ENCODE measurements at regions not wholly inside any gene's neighbourhood (a gene's known extent, or its start where the extent isn't known, plus 50 kb on each side); places are given as distances from the start of the nearest gene placed in this dataset.

- no peak overlapping the region for H3K4me3 ChIP-seq (ENCODE audit: low read length)
- no peaks in the 10 kb centered on the region for H3K27me3 ChIP-seq (ENCODE audit: insufficient read depth, low read length)
- no peaks in the 10 kb centered on the region for H3K9me3 ChIP-seq (ENCODE audit: low read depth, low read length)
- no peaks in the 10 kb centered on the region for H3K4me1 ChIP-seq (ENCODE audit: insufficient read depth, low read length)
These were observed 390.2 kb downstream of the DSC3 start for GRCh38 chr18:30652387-30652786.

GRCh38 chr18:30650499-30650898 lies 392.0 kb downstream of the DSC3 start:
- H3K4me3 ChIP-seq (ENCODE audit: low read length), result no peak overlapping the region
- H3K27me3 ChIP-seq (ENCODE audit: insufficient read depth, low read length), result no peaks in the 10 kb centered on the region
- H3K4me1 ChIP-seq (ENCODE audit: insufficient read depth, low read length), result no peaks in the 10 kb centered on the region
- H3K9me3 ChIP-seq (ENCODE audit: low read depth, low read length), result no peaks in the 10 kb centered on the region

GRCh38 chr18:30644158-30644557 lies 398.4 kb downstream of the DSC3 start:
- no peak overlapping the region for H3K4me3 ChIP-seq (ENCODE audit: low read length)
- no peaks in the 10 kb centered on the region for H3K4me1 ChIP-seq (ENCODE audit: insufficient read depth, low read length)
- no peaks in the 10 kb centered on the region for H3K9me3 ChIP-seq (ENCODE audit: low read depth, low read length)
- no peaks in the 10 kb centered on the region for H3K27me3 ChIP-seq (ENCODE audit: insufficient read depth, low read length)

- no peaks in the 10 kb centered on the region for H3K27me3 ChIP-seq (ENCODE audit: insufficient read depth, low read length)
- no peaks in the 10 kb centered on the region for H3K9me3 ChIP-seq (ENCODE audit: low read depth, low read length)
- no peaks in the 10 kb centered on the region for H3K4me1 ChIP-seq (ENCODE audit: insufficient read depth, low read length)
- no peak overlapping the region for H3K4me3 ChIP-seq (ENCODE audit: low read length)
These were observed 403.2 kb downstream of the DSC3 start for GRCh38 chr18:30639361-30639760.

- no peaks in the 10 kb centered on the region for H3K9me3 ChIP-seq (ENCODE audit: low read depth, low read length)
- no peaks in the 10 kb centered on the region for H3K4me1 ChIP-seq (ENCODE audit: insufficient read depth, low read length)
These were observed 408.3 kb downstream of the DSC3 start for GRCh38 chr18:30634249-30634648.

GRCh38 chr18:30632071-30632698 lies 410.4 kb downstream of the DSC3 start:
- no peak overlapping the region for H3K4me3 ChIP-seq (ENCODE audit: low read length)
- no peaks in the 10 kb centered on the region for H3K4me1 ChIP-seq (ENCODE audit: insufficient read depth, low read length)
- no peaks in the 10 kb centered on the region for H3K9me3 ChIP-seq (ENCODE audit: low read depth, low read length)
- no peaks in the 10 kb centered on the region for H3K27me3 ChIP-seq (ENCODE audit: insufficient read depth, low read length)

More at GRCh38 chr18:30634249-30634648, 408.3 kb downstream of the DSC3 start:
- no peaks in the 10 kb centered on the region for H3K27me3 ChIP-seq (ENCODE audit: insufficient read depth, low read length)
- no peak overlapping the region for H3K4me3 ChIP-seq (ENCODE audit: low read length)

GRCh38 chr18:30625961-30626360 lies 416.6 kb downstream of the DSC3 start:
- H3K9me3 ChIP-seq (ENCODE audit: low read depth, low read length), result no peaks in the 10 kb centered on the region
- no peaks in the 10 kb centered on the region for H3K4me1 ChIP-seq (ENCODE audit: insufficient read depth, low read length)
- no peak overlapping the region for H3K4me3 ChIP-seq (ENCODE audit: low read length)
- no peaks in the 10 kb centered on the region for H3K27me3 ChIP-seq (ENCODE audit: insufficient read depth, low read length)

GRCh38 chr18:30623401-30624065 lies 419.0 kb downstream of the DSC3 start:
- no peak overlapping the region for H3K4me3 ChIP-seq (ENCODE audit: low read length)
- no peaks in the 10 kb centered on the region for H3K27me3 ChIP-seq (ENCODE audit: insufficient read depth, low read length)
- H3K9me3 ChIP-seq (ENCODE audit: low read depth, low read length), result no peaks in the 10 kb centered on the region
- H3K4me1 ChIP-seq (ENCODE audit: insufficient read depth, low read length), result no peaks in the 10 kb centered on the region

GRCh38 chr18:30622635-30623034 lies 419.9 kb downstream of the DSC3 start:
- no peaks in the 10 kb centered on the region for H3K4me1 ChIP-seq (ENCODE audit: insufficient read depth, low read length)
- H3K27me3 ChIP-seq (ENCODE audit: insufficient read depth, low read length), result no peaks in the 10 kb centered on the region
- no peaks in the 10 kb centered on the region for H3K9me3 ChIP-seq (ENCODE audit: low read depth, low read length)
- no peak overlapping the region for H3K4me3 ChIP-seq (ENCODE audit: low read length)

- Histone ChIP-seq H3K9me3 (ENCODE audit: low read depth, low read length) (no peaks in the 10 kb centered on the region), H3K4me1 (ENCODE audit: insufficient read depth, low read length) (no peaks in the 10 kb centered on the region), H3K27me3 (ENCODE audit: insufficient read depth, low read length) (no peaks in the 10 kb centered on the region), H3K4me3 (ENCODE audit: low read length) (no peak overlapping the region)
These were observed 420.4 kb downstream of the DSC3 start for GRCh38 chr18:30622104-30622503.

- H3K9me3 ChIP-seq (ENCODE audit: low read depth, low read length), result no peaks in the 10 kb centered on the region
- H3K4me3 ChIP-seq (ENCODE audit: low read length), result no peak overlapping the region
- no peaks in the 10 kb centered on the region for H3K27me3 ChIP-seq (ENCODE audit: insufficient read depth, low read length)
- no peaks in the 10 kb centered on the region for H3K4me1 ChIP-seq (ENCODE audit: insufficient read depth, low read length)
These were observed 424.0 kb downstream of the DSC3 start for GRCh38 chr18:30618567-30618966.

- no peaks in the 10 kb centered on the region for H3K4me1 ChIP-seq (ENCODE audit: insufficient read depth, low read length)
- no peaks in the 10 kb centered on the region for H3K27me3 ChIP-seq (ENCODE audit: insufficient read depth, low read length)
These were observed 426.1 kb downstream of the DSC3 start for GRCh38 chr18:30616414-30616813.

GRCh38 chr18:30613467-30613801 lies 429.1 kb downstream of the DSC3 start:
- H3K4me3 ChIP-seq (ENCODE audit: low read length), result no peak overlapping the region
- H3K4me1 ChIP-seq (ENCODE audit: insufficient read depth, low read length), result no peaks in the 10 kb centered on the region
- no peaks in the 10 kb centered on the region for H3K27me3 ChIP-seq (ENCODE audit: insufficient read depth, low read length)
- H3K9me3 ChIP-seq (ENCODE audit: low read depth, low read length), result no peaks in the 10 kb centered on the region

More at GRCh38 chr18:30616414-30616813, 426.1 kb downstream of the DSC3 start:
- Histone ChIP-seq H3K9me3 (ENCODE audit: low read depth, low read length) (no peaks in the 10 kb centered on the region), H3K4me3 (ENCODE audit: low read length) (no peak overlapping the region)

- no peaks in the 10 kb centered on the region for H3K4me1 ChIP-seq (ENCODE audit: insufficient read depth, low read length)
- no peaks in the 10 kb centered on the region for H3K9me3 ChIP-seq (ENCODE audit: low read depth, low read length)
- H3K27me3 ChIP-seq (ENCODE audit: insufficient read depth, low read length), result no peaks in the 10 kb centered on the region
- H3K4me3 ChIP-seq (ENCODE audit: low read length), result no peak overlapping the region
These were observed 441.0 kb downstream of the DSC3 start for GRCh38 chr18:30601541-30601940.

GRCh38 chr18:30597202-30597601 lies 445.3 kb downstream of the DSC3 start:
- no peaks in the 10 kb centered on the region for H3K9me3 ChIP-seq (ENCODE audit: low read depth, low read length)
- H3K27me3 ChIP-seq (ENCODE audit: insufficient read depth, low read length), result no peaks in the 10 kb centered on the region
- no peaks in the 10 kb centered on the region for H3K4me1 ChIP-seq (ENCODE audit: insufficient read depth, low read length)
- H3K4me3 ChIP-seq (ENCODE audit: low read length), result no peak overlapping the region

- no peaks in the 10 kb centered on the region for H3K27me3 ChIP-seq (ENCODE audit: insufficient read depth, low read length)
- no peaks in the 10 kb centered on the region for H3K9me3 ChIP-seq (ENCODE audit: low read depth, low read length)
These were observed 445.9 kb downstream of the DSC3 start for GRCh38 chr18:30596635-30597034.

More at GRCh38 chr18:30596635-30597034, 445.9 kb downstream of the DSC3 start:
- Histone ChIP-seq H3K4me3 (ENCODE audit: low read length) (no peak overlapping the region), H3K4me1 (ENCODE audit: insufficient read depth, low read length) (no peaks in the 10 kb centered on the region)

All from mononuclear cell (primary cell).